Transverse colon (tissue), 4 donors: ENCODE measurements at regions not wholly inside any gene's neighbourhood (a gene's known extent, or its start where the extent isn't known, plus 50 kb on each side); places are given as distances from the start of the nearest gene placed in this dataset.

Experiments used
- DNase-seq: peaks from one replicate; pipeline ENCODE4 v3.0.0-alpha.2; 2019
- H3K27ac ChIP-seq, 4 donors: fragments of 200-600 bp; sonication (generic); 2 replicates each; pipeline ENCODE4 v1.5.1; 2016 to 2018; ENCODE audit warnings: inconsistent platforms in 4 of 4
- H3K27me3 ChIP-seq: fragments of 200-600 bp; sonication (generic); 2 replicates; pipeline ENCODE4 v1.5.1; 2017; ENCODE audit warnings: inconsistent platforms
- H3K36me3 ChIP-seq, 4 donors: fragments of 200-600 bp; sonication (generic); 2 replicates each; pipeline ENCODE4 v1.5.1; 2017 to 2019; ENCODE audit warnings: inconsistent platforms in 4 of 4
- H3K4me1 ChIP-seq, 4 donors: fragments of 200-600 bp; sonication (generic); 2 replicates each; pipeline ENCODE4 v1.5.1; 2017 to 2020; ENCODE audit warnings: inconsistent platforms in 4 of 4
- H3K4me3 ChIP-seq, 4 donors: fragments of 200-600 bp; sonication (generic); 1 replicate in 1 of 4; 2 replicates in 3 of 4; pipeline versions ENCODE4 v1.5.1 to v1.6.1; 2017 to 2019; ENCODE audit warnings: inconsistent platforms in 4 of 4
- H3K9me3 ChIP-seq, 2 donors: fragments of 200-600 bp; sonication (generic); 2 replicates each; pipeline ENCODE4 v1.5.1; 2017 to 2019; ENCODE audit warnings: inconsistent platforms in 2 of 2
- CTCF ChIP-seq, 5 experiments: fragments of 200-600 bp in 3 of 5; fragments of 450-650 bp in 2 of 5; sonication (generic) in 3 of 5; IDR thresholded peaks; 1 replicate in 2 of 5; 2 replicates in 3 of 5; pipeline ENCODE4 v1.5.1; 2016 to 2017; ENCODE audit warnings: antibody characterized with exemption in 5 of 5, inconsistent platforms in 3 of 5, mild to moderate bottlenecking in 2 of 5, moderate library complexity in 1 of 5
- EP300 ChIP-seq: sonication (generic); formaldehyde crosslinking; IDR thresholded peaks from one replicate; pipeline ENCODE4 v1.6.1; 2017; ENCODE audit warnings: antibody characterized with exemption, low read depth
- POLR2A ChIP-seq: fragments of 450-650 bp; IDR thresholded peaks from one replicate; pipeline ENCODE4 v1.6.1; 2016; ENCODE audit warnings: antibody characterized with exemption, mild to moderate bottlenecking, moderate library complexity
- POLR2AphosphoS5 ChIP-seq, 3 donors: sonication (generic); formaldehyde crosslinking; IDR thresholded peaks; one replicate each; pipeline ENCODE4 v1.6.1; 2016; ENCODE audit warnings: antibody characterized with exemption in 3 of 3
- WGBS, 2 donors: methylation state at CpG; one replicate each; pipeline ENCODE4 v1.1.5; 2018; ENCODE audit warnings: low coverage in 1 of 2; 5-methylcytosine and 5-hydroxymethylcytosine counted together
- in situ Hi-C, 4 donors: fragments of 200-750 bp; cut with MboI; loops; one replicate each; pipeline versions ENCODE4 v1.15.0 to v1.15.1; 2017; ENCODE audit warnings: low sequenced_read_pairs in 3 of 4, low pct_ligation_motif_present in 1 of 4, low pct_unique_long_range_greater_than_20kb in 1 of 4
- intact Hi-C: fragments of 100-400 bp; cut with DNase I; formaldehyde crosslinking; loops from one replicate; pipeline ENCODE4 v1.15.1; 2023; ENCODE audit warnings: low total_unique reads

- DNase-seq: no peak
- Histone ChIP-seq H3K4me1 (no peaks in the 10 kb centered on the region), H3K9me3 (no peaks in the 10 kb centered on the region), H3K36me3 (no peaks in the 10 kb centered on the region), H3K4me3 (no peak overlapping the region), H3K27ac (no peak overlapping the region), H3K27me3 (no peaks in the 10 kb centered on the region)
- TF ChIP-seq EP300: no peak
- no peak for TF ChIP-seq CTCF (IDR thresholded peaks at IDR 0.05)
- no peak for TF ChIP-seq POLR2AphosphoS5 (IDR thresholded peaks at IDR 0.05)
- TF ChIP-seq POLR2A: no peak
- intact Hi-C loops (no loop called here), in situ Hi-C loops (no loop called here)
- WGBS, 2 donors: 81 to 86% methylated on average over 2 to 3 of the region's 3 CpGs
Measured at GRCh38 chr20:61082720-61083119, 169.3 kb upstream of the CDH4 start.

GRCh38 chr20:61083431-61083830, 168.6 kb upstream of the CDH4 start:
- in situ Hi-C loops: no loop called here
- WGBS, 2 donors: 81% methylated on average over 3 of the region's 3 CpGs; no CpG with 5 or more reads in 1 of the 2 donors
- intact Hi-C loops: no loop called here

GRCh38 chr20:61086031-61086430, 166.0 kb upstream of the CDH4 start:
- no peaks in the 10 kb centered on the region for H3K4me1 ChIP-seq
- no peak for TF ChIP-seq POLR2AphosphoS5 (IDR thresholded peaks at IDR 0.05)
- TF ChIP-seq POLR2A: no peak
- TF ChIP-seq EP300: no peak
- TF ChIP-seq CTCF (IDR thresholded peaks at IDR 0.05): no peak
- H3K27me3 ChIP-seq: no peaks in the 10 kb centered on the region
- no peak overlapping the region for H3K27ac ChIP-seq
- H3K4me3 ChIP-seq: no peak overlapping the region
- H3K36me3 ChIP-seq: no peaks in the 10 kb centered on the region
- intact Hi-C loops (no loop called here), in situ Hi-C loops (no loop called here)
- H3K9me3 ChIP-seq: no peaks in the 10 kb centered on the region
- 88% methylated on average over 1 of the region's 1 CpG; no CpG with 5 or more reads in 1 of the 2 donors for WGBS, 2 donors
- no peak for DNase-seq

More at GRCh38 chr20:61083431-61083830, 168.6 kb upstream of the CDH4 start:
- Histone ChIP-seq H3K4me1 (no peaks in the 10 kb centered on the region), H3K9me3 (no peaks in the 10 kb centered on the region), H3K27ac (no peak overlapping the region), H3K36me3 (no peaks in the 10 kb centered on the region), H3K4me3 (no peak overlapping the region), H3K27me3 (no peaks in the 10 kb centered on the region)
- no peak for DNase-seq
- TF ChIP-seq EP300 (no peak), CTCF (IDR thresholded peaks at IDR 0.05) (no peak), POLR2A (no peak), POLR2AphosphoS5 (IDR thresholded peaks at IDR 0.05) (no peak)

GRCh38 chr20:61090541-61090940, 161.5 kb upstream of the CDH4 start:
- in situ Hi-C loops (no loop called here), intact Hi-C loops (no loop called here)
- H3K36me3 ChIP-seq: no peaks in the 10 kb centered on the region
- TF ChIP-seq CTCF (IDR thresholded peaks at IDR 0.05): no peak
- no peak for TF ChIP-seq POLR2AphosphoS5 (IDR thresholded peaks at IDR 0.05)
- TF ChIP-seq POLR2A: no peak
- no peak for TF ChIP-seq EP300
- H3K27ac ChIP-seq: no peak overlapping the region
- no peak for DNase-seq
- no peaks in the 10 kb centered on the region for H3K9me3 ChIP-seq
- WGBS, 2 donors: 37 to 43% methylated on average over 3 to 7 of the region's 7 CpGs
- H3K4me3 ChIP-seq: no peak overlapping the region
- no peaks in the 10 kb centered on the region for H3K27me3 ChIP-seq
- no peaks in the 10 kb centered on the region for H3K4me1 ChIP-seq
